Osteoblast (primary cell): ENCODE measurements at regions not wholly inside any gene's neighbourhood (a gene's known extent, or its start where the extent isn't known, plus 50 kb on each side); places are given as distances from the start of the nearest gene placed in this dataset.
A peak's percentile ranks its signal among the peaks of the same experiment; 100 is the strongest.

Experiments used
- DNase-seq: peaks from one replicate; pipeline ENCODE4 v3.0.0; 2011; ENCODE audit warnings: low spot score, mixed read lengths; ENCODE audit not compliant: insufficient read length; ENCODE audit errors: missing footprints
- H2AFZ ChIP-seq: 2 replicates; pipeline ENCODE4 v1.6.0; 2011; ENCODE audit warnings: mild to moderate bottlenecking, low read length
- H3K27ac ChIP-seq: 2 replicates; pipeline ENCODE4 v1.5.1; 2011; ENCODE audit warnings: mild to moderate bottlenecking, low read depth, low read length, moderate library complexity
- H3K27me3 ChIP-seq: 2 replicates; pipeline ENCODE4 v1.6.0; 2012; ENCODE audit warnings: mild to moderate bottlenecking, control low read depth, inconsistent platforms, low read length, moderate library complexity; ENCODE audit not compliant: insufficient read depth
- H3K36me3 ChIP-seq: 2 replicates; pipeline ENCODE4 v1.5.1; 2011; ENCODE audit warnings: mild to moderate bottlenecking, low read length, control low read depth, moderate library complexity; ENCODE audit not compliant: insufficient read depth
- H3K4me1 ChIP-seq: 2 replicates; pipeline ENCODE4 v1.5.1; 2011; ENCODE audit warnings: mild to moderate bottlenecking, low read length, control low read depth, moderate library complexity; ENCODE audit not compliant: insufficient read depth
- H3K4me2 ChIP-seq: 2 replicates; pipeline ENCODE4 v1.6.0; 2011; ENCODE audit warnings: mild to moderate bottlenecking, low read length; ENCODE audit not compliant: insufficient read depth
- H3K4me3 ChIP-seq: fragments of 200-600 bp; sonication (generic); 3 replicates; pipeline ENCODE4 v1.5.1; 2012; ENCODE audit warnings: mild to moderate bottlenecking, low read length, inconsistent platforms; ENCODE audit not compliant: insufficient read depth
- H3K79me2 ChIP-seq: 2 replicates; pipeline ENCODE4 v1.6.0; 2012; ENCODE audit warnings: mild to moderate bottlenecking, low read length, control low read depth, inconsistent platforms; ENCODE audit not compliant: insufficient read depth
- H3K9me3 ChIP-seq: 2 replicates; pipeline ENCODE4 v1.5.1; 2011; ENCODE audit warnings: low read depth, low read length, control low read depth
- H4K20me1 ChIP-seq: 2 replicates; pipeline ENCODE4 v1.6.0; 2012; ENCODE audit warnings: mild to moderate bottlenecking, low read length, control low read depth; ENCODE audit not compliant: insufficient read depth
- CTCF ChIP-seq: IDR thresholded peaks from 2 replicates; pipeline ENCODE4 v1.5.1; 2011; ENCODE audit warnings: mild to moderate bottlenecking, low read depth, low read length, moderate library complexity; ENCODE audit errors: extremely low read depth

DNA sequence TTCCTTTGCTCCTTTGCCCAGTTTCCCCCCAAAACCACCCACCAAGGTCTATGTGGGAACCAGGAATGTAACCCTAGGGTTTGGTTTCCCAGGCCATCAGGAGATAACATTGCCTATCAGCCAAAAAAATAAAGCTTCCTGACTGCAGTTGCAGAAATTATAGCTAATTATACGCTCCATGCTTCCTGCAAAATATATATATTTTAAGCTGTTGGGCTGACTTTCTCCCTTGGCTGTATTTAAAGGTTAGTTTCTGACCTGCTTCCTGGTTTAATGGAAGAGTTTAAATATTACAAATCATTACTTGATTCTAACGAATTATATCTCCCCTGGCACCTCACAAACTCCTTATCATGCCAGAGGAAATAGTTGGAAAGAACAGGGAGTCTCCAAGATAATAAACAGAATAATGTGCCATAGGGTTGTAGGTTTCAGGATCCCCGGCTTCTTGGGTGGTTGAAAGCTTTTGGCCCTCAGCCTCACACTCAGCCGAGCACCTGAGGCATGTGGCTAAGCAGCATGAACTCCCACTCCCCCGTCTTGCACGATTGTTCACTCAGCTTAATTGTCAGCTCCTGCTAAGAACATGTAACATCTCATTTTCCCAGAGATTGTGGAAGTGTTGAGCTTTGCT lies 79.9 kb downstream of the FZD1 start:
- DNase-seq = no peak
- Histone ChIP-seq H3K4me3 (no peak overlapping the region), H3K9me3 (no peaks in the 10 kb centered on the region), H4K20me1 (no peaks in the 10 kb centered on the region), H3K79me2 (no peaks in the 10 kb centered on the region), H2AFZ (no peak overlapping the region), H3K27me3 (no peaks in the 10 kb centered on the region), H3K36me3 (no peaks in the 10 kb centered on the region), H3K4me1 (no peaks in the 10 kb centered on the region), H3K27ac (no peak overlapping the region), H3K4me2 (no peak overlapping the region)
- no peak for TF ChIP-seq CTCF

DNA sequence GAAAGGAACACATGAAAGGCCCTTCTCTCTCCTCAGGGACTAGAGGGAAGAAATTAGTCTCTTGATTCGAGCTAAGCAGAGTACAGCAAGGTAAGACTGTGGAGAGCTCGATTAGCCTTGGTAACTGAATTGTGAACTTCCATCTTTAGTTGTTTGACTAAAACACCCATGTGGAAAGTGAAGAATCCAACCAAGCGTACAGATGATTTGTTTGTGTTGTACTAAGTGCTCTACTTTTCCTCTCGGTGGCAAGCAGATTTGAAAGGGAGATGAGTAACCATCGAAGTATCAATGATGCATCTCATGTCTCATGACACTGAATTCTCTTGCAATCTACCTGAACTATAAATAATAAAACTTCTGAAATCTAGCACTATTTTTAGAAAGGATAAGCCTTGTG lies 80.7 kb downstream of the FZD1 start:
- DNase-seq = peak; percentile 19
- H4K20me1 ChIP-seq = no peaks in the 10 kb centered on the region
- no peak overlapping the region for H3K4me2 ChIP-seq
- no peak overlapping the region for H3K27ac ChIP-seq
- no peak overlapping the region for H2AFZ ChIP-seq
- no peaks in the 10 kb centered on the region for H3K27me3 ChIP-seq
- H3K79me2 ChIP-seq = no peaks in the 10 kb centered on the region
- no peaks in the 10 kb centered on the region for H3K4me1 ChIP-seq
- H3K9me3 ChIP-seq = no peaks in the 10 kb centered on the region
- no peak overlapping the region for H3K4me3 ChIP-seq
- TF ChIP-seq CTCF = no peak
- no peaks in the 10 kb centered on the region for H3K36me3 ChIP-seq

DNA sequence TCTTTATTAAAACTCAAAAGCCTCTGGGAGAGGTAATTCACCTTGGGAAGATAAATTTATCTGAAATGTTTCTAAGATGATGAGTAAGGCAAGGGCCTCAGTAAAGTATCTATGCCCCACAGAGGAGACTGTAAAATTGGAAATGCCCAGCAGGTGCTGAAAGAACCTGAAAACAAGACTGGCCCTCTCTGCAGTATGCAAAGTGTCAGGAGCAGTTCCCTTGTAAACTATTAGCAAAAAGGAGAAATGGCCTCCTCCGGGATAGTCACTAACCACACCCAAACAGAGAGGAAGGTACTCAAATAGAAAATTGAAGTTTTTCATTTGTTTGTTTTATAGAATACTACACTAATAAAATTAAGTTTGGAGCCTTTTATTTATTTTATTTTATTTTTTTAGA lies 81.2 kb downstream of the FZD1 start:
- H3K27me3 ChIP-seq = no peaks in the 10 kb centered on the region
- no peaks in the 10 kb centered on the region for H3K4me1 ChIP-seq
- H3K79me2 ChIP-seq = no peaks in the 10 kb centered on the region
- no peak for TF ChIP-seq CTCF
- H3K4me3 ChIP-seq = no peak overlapping the region
- no peak overlapping the region for H3K27ac ChIP-seq
- no peaks in the 10 kb centered on the region for H3K9me3 ChIP-seq
- H3K4me2 ChIP-seq = no peak overlapping the region
- no peak for DNase-seq
- no peak overlapping the region for H2AFZ ChIP-seq
- H3K36me3 ChIP-seq = no peaks in the 10 kb centered on the region
- no peaks in the 10 kb centered on the region for H4K20me1 ChIP-seq

GRCh38 chr7:91346426-91346825 lies 82.2 kb downstream of the FZD1 start:
- Histone ChIP-seq H3K27me3 (no peaks in the 10 kb centered on the region), H3K4me2 (no peak overlapping the region), H2AFZ (no peak overlapping the region), H4K20me1 (no peaks in the 10 kb centered on the region), H3K9me3 (no peaks in the 10 kb centered on the region), H3K27ac (no peak overlapping the region), H3K79me2 (no peaks in the 10 kb centered on the region), H3K4me3 (no peak overlapping the region), H3K4me1 (no peaks in the 10 kb centered on the region), H3K36me3 (no peaks in the 10 kb centered on the region)
- TF ChIP-seq CTCF = no peak
- no peak for DNase-seq
